ENCODE measurements at regions not wholly inside any gene's neighbourhood (a gene's known extent, or its start where the extent isn't known, plus 50 kb on each side); places are given as distances from the start of the nearest gene placed in this dataset.

- no peak for TF ChIP-seq EGR1 (IDR thresholded peaks at IDR 0.05; ENCODE audit: low read depth)
- TF ChIP-seq ELF1 (IDR thresholded peaks at IDR 0.05; ENCODE audit: borderline replicate concordance, low read depth): no peak
- TF ChIP-seq SIN3A (IDR thresholded peaks at IDR 0.05; ENCODE audit: low read depth): no peak
- no peak for TF ChIP-seq POLR2A (IDR thresholded peaks at IDR 0.05; ENCODE audit: borderline replicate concordance, extremely low read depth, insufficient read depth, insufficient read length)
- TF ChIP-seq ATF3 (IDR thresholded peaks at IDR 0.05): no peak
- TF ChIP-seq REST (IDR thresholded peaks at IDR 0.05; ENCODE audit: low read depth): no peak
- TF ChIP-seq ZFX (IDR thresholded peaks at IDR 0.05): no peak
- TF ChIP-seq MAX (IDR thresholded peaks at IDR 0.05): no peak
- TF ChIP-seq SRF (IDR thresholded peaks at IDR 0.05; ENCODE audit: low read depth): no peak
- no peak for TF ChIP-seq POLR2AphosphoS5 (IDR thresholded peaks at IDR 0.05; ENCODE audit: low read depth, low read length)
- no peak for TF ChIP-seq YY1 (IDR thresholded peaks at IDR 0.05; ENCODE audit: extremely low read depth, insufficient replicate concordance, low read depth, low read length)
- TF ChIP-seq FOSL1 (IDR thresholded peaks at IDR 0.05; ENCODE audit: low read depth): no peak
- TF ChIP-seq CBX3 (IDR thresholded peaks at IDR 0.05; ENCODE audit: low read depth): no peak
- no peak for TF ChIP-seq RAD21 (IDR thresholded peaks at IDR 0.05; ENCODE audit: low read depth)
- TF ChIP-seq ZNF274 (IDR thresholded peaks at IDR 0.05; ENCODE audit: low read depth, low read length): no peak
- no peak for TF ChIP-seq CEBPB (IDR thresholded peaks at IDR 0.05; ENCODE audit: low read depth)
- TF ChIP-seq EZH2phosphoT487 (IDR thresholded peaks at IDR 0.05; ENCODE audit: borderline replicate concordance): no peak
- no peaks in the 10 kb centered on the region for H3K9me2 ChIP-seq (ENCODE audit: insufficient read depth)
- no peaks in the 10 kb centered on the region for H3K9me3 ChIP-seq (ENCODE audit: control insufficient read depth in 1 of 2, insufficient read depth in 1 of 2, low read depth in 1 of 2, low read length in 2 of 2)
- RAD21 ChIA-PET (ENCODE audit: low non-redundant PET in 1 of 2, low total read pairs in 2 of 2, uncharacterized antibody in 2 of 2, unreplicated experiment in 2 of 2): no interaction called here
- no peak overlapping the region for H3K4me2 ChIP-seq (ENCODE audit: low read length)
- no peak overlapping the region for H3K4me3 ChIP-seq (replicated peaks in 1 of 2; ENCODE audit: low read depth in 1 of 2, low read length in 2 of 2)
- no peaks in the 10 kb centered on the region for H3K4me1 ChIP-seq (ENCODE audit: control insufficient read depth in 1 of 2, insufficient read depth in 2 of 2, low read length in 2 of 2)
- BruUV-seq (replicated peaks): no TSS peak
- ATAC-seq: no peak
- H3K79me2 ChIP-seq (ENCODE audit: insufficient read depth, low read length): no peaks in the 10 kb centered on the region
- no peaks in the 10 kb centered on the region for H4K20me1 ChIP-seq (ENCODE audit: insufficient read depth)
- CTCF ChIA-PET: no interaction called here
- H2AFZ ChIP-seq (ENCODE audit: low read depth, low read length, poor library complexity, severe bottlenecking): no peak overlapping the region
- no peak overlapping the region for H3K9ac ChIP-seq (ENCODE audit: low read length)
- no peak overlapping the region for H3K27ac ChIP-seq (ENCODE audit: low read depth, low read length)
- intact Hi-C loops (cut with micrococcal nuclease): no loop called here
- POLR2A ChIA-PET: no interaction called here
- no peaks in the 10 kb centered on the region for H3K36me3 ChIP-seq (ENCODE audit: control insufficient read depth in 1 of 2, insufficient read depth in 2 of 2, low read length in 2 of 2)
- no peak for DNase-seq (ENCODE audit: low read depth, low spot score)
- no peaks in the 10 kb centered on the region for H3K27me3 ChIP-seq (ENCODE audit: insufficient read depth, low read length)
These were observed 266.3 kb downstream of the LRIG3 start for GRCh38 chr12:58654021-58654420.
